ENCODE measurements at regions not wholly inside any gene's neighbourhood (a gene's known extent, or its start where the extent isn't known, plus 50 kb on each side); places are given as distances from the start of the nearest gene placed in this dataset.
A peak's percentile ranks its signal among the peaks of the same experiment; 100 is the strongest.

- Histone ChIP-seq H3K27me3 (no peaks in the 10 kb centered on the region), H3K4me1 (peaks cover 0 to 7% (median 0%) of the 10 kb centered on the region in 12 donors), H3K9me3 (peaks cover 0 to 24% (median 7%) of the 10 kb centered on the region in 12 donors), H3K27ac (no peak overlapping the region), H3K36me3 (no peaks in the 10 kb centered on the region), H3K4me3 (no peak overlapping the region)
- intact Hi-C loops (cut with DNase I): no loop called here
- WGBS, 4 donors: 64 to 85% (median 79%) methylated on average over 2 of the region's 2 CpGs
- DNase-seq: no peak
- TF ChIP-seq CTCF (IDR thresholded peaks at IDR 0.05) (no peak), POLR2A (IDR thresholded peaks at IDR 0.05) (no peak)
- no peak for ATAC-seq
Observed at GRCh38 chr16:54847609-54848008, 83.1 kb upstream of the IRX5 start.

- H3K9me3 ChIP-seq: peaks cover 0 to 28% (median 11%) of the 10 kb centered on the region in 12 donors
- DNase-seq: no peak
- no peak for TF ChIP-seq CTCF (IDR thresholded peaks at IDR 0.05)
- TF ChIP-seq POLR2A (IDR thresholded peaks at IDR 0.05): no peak
- intact Hi-C loops (cut with DNase I): no loop called here
- no peak overlapping the region for H3K4me3 ChIP-seq
- no peak overlapping the region for H3K27ac ChIP-seq
- H3K36me3 ChIP-seq: no peaks in the 10 kb centered on the region
- ATAC-seq: no peak
- H3K4me1 ChIP-seq: peaks cover 0 to 7% (median 0%) of the 10 kb centered on the region in 12 donors
- 69 to 79% (median 73%) methylated on average over 5 of the region's 5 CpGs for WGBS, 4 donors
- no peaks in the 10 kb centered on the region for H3K27me3 ChIP-seq
Observed at GRCh38 chr16:54847207-54847606, 83.5 kb upstream of the IRX5 start.

GRCh38 chr16:54846766-54847165, 83.9 kb upstream of the IRX5 start:
- Histone ChIP-seq H3K4me1 (peaks cover 0 to 7% (median 0%) of the 10 kb centered on the region in 12 donors), H3K36me3 (no peaks in the 10 kb centered on the region), H3K27ac (no peak overlapping the region), H3K9me3 (peaks cover 0 to 32% (median 13%) of the 10 kb centered on the region in 12 donors), H3K27me3 (no peaks in the 10 kb centered on the region), H3K4me3 (no peak overlapping the region)
- DNase-seq (no peak), ATAC-seq (peak in 3 of 4 donors; percentile 39 to 46 (median 39))
- WGBS, 4 donors: 38 to 43% (median 41%) methylated on average over 4 of the region's 4 CpGs
- no peak for TF ChIP-seq CTCF (IDR thresholded peaks at IDR 0.05)
- TF ChIP-seq POLR2A (IDR thresholded peaks at IDR 0.05): no peak
- intact Hi-C loops (cut with DNase I): no loop called here

GRCh38 chr16:54843424-54843750, 87.3 kb upstream of the IRX5 start:
- no peaks in the 10 kb centered on the region for H3K27me3 ChIP-seq
- peaks cover 0 to 7% (median 0%) of the 10 kb centered on the region in 12 donors for H3K4me1 ChIP-seq
- intact Hi-C loops (cut with DNase I): no loop called here
- 73 to 94% (median 87%) methylated on average over 1 of the region's 1 CpG for WGBS, 4 donors
- no peak for DNase-seq
- no peak overlapping the region for H3K4me3 ChIP-seq
- H3K9me3 ChIP-seq: peaks cover 0 to 34% (median 13%) of the 10 kb centered on the region in 12 donors
- TF ChIP-seq POLR2A (IDR thresholded peaks at IDR 0.05) (no peak), CTCF (IDR thresholded peaks at IDR 0.05) (no peak)
- no peaks in the 10 kb centered on the region for H3K36me3 ChIP-seq
- H3K27ac ChIP-seq: no peak overlapping the region
- no peak for ATAC-seq
